ENCODE measurements at regions not wholly inside any gene's neighbourhood (a gene's known extent, or its start where the extent isn't known, plus 50 kb on each side); places are given as distances from the start of the nearest gene placed in this dataset.

DNA sequence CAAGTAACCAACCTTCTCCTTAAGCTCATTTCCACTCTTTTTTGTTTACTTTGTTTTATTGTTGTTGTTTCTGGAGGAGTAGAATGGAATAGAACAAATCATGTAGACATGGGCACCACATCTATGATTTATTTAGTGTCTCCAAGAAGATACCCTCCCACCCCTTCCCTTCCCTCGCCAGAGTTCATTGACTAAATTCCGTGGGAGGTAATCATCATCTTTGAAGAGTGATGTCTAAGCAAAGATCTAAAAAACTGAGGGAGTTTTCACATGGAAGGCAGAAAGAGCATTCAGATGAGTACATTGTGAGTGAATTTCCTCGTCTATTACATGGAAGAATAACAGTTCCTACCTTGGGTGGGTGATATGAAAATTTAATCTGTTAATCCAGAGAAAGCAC is 136.2 kb downstream of the SEC16B start:
- Histone ChIP-seq H3K4me3 (replicated peaks in 1 of 4; ENCODE audit: control extremely low read depth in 1 of 4, insufficient read depth in 1 of 4, low read depth in 3 of 4, low read length in 4 of 4) (no peak overlapping the region), H3K9me3 (ENCODE audit: control insufficient read depth, insufficient read depth, low read depth, low read length) (no peaks in the 10 kb centered on the region), H3K36me3 (ENCODE audit: control insufficient read depth, insufficient read depth, low read length) (no peaks in the 10 kb centered on the region), H3K4me1 (ENCODE audit: control insufficient read depth, extremely low read depth, insufficient read depth, low read length) (no peaks in the 10 kb centered on the region), H2AFZ (ENCODE audit: low read length) (no peak overlapping the region), H4K20me1 (ENCODE audit: control insufficient read depth, extremely low read depth, insufficient read depth, low read length) (no peaks in the 10 kb centered on the region), H3K4me2 (ENCODE audit: extremely low read depth, insufficient read depth, low read length) (no peak overlapping the region), H3K27ac (ENCODE audit: insufficient read depth, low read length) (no peak overlapping the region), H3K9ac (ENCODE audit: insufficient read depth, low read length) (no peak overlapping the region), H3K27me3 (ENCODE audit: control insufficient read depth, insufficient read depth, low read length) (no peaks in the 10 kb centered on the region), H3K79me2 (ENCODE audit: control insufficient read depth, insufficient read depth, low read length) (no peaks in the 10 kb centered on the region)
- TF ChIP-seq EZH2 (IDR thresholded peaks at IDR 0.05; ENCODE audit: low read length, missing control alignments), result no peak
- TF ChIP-seq CTCF (conservative IDR thresholded peaks at IDR 0.05 in 1 of 2, IDR thresholded peaks at IDR 0.05 in 1 of 2; ENCODE audit: low read depth in 1 of 2, low read length in 2 of 2), result no peak
- DNase-seq (ENCODE audit: low read depth in 2 of 2), result no peak

- Histone ChIP-seq H2AFZ (ENCODE audit: low read length) (no peak overlapping the region), H3K27ac (ENCODE audit: insufficient read depth, low read length) (no peak overlapping the region), H3K4me3 (replicated peaks in 1 of 4; ENCODE audit: control extremely low read depth in 1 of 4, insufficient read depth in 1 of 4, low read depth in 3 of 4, low read length in 4 of 4) (no peak overlapping the region), H3K79me2 (ENCODE audit: control insufficient read depth, insufficient read depth, low read length) (no peaks in the 10 kb centered on the region), H3K9ac (ENCODE audit: insufficient read depth, low read length) (no peak overlapping the region), H3K4me1 (ENCODE audit: control insufficient read depth, extremely low read depth, insufficient read depth, low read length) (no peaks in the 10 kb centered on the region), H3K27me3 (ENCODE audit: control insufficient read depth, insufficient read depth, low read length) (peaks cover 2% of the 10 kb centered on the region), H4K20me1 (ENCODE audit: control insufficient read depth, extremely low read depth, insufficient read depth, low read length) (no peaks in the 10 kb centered on the region), H3K36me3 (ENCODE audit: control insufficient read depth, insufficient read depth, low read length) (no peaks in the 10 kb centered on the region), H3K4me2 (ENCODE audit: extremely low read depth, insufficient read depth, low read length) (no peak overlapping the region), H3K9me3 (ENCODE audit: control insufficient read depth, insufficient read depth, low read depth, low read length) (no peaks in the 10 kb centered on the region)
- no peak for DNase-seq (ENCODE audit: low read depth in 2 of 2)
- TF ChIP-seq EZH2 (IDR thresholded peaks at IDR 0.05; ENCODE audit: low read length, missing control alignments), result no peak
- no peak for TF ChIP-seq CTCF (conservative IDR thresholded peaks at IDR 0.05 in 1 of 2, IDR thresholded peaks at IDR 0.05 in 1 of 2; ENCODE audit: low read depth in 1 of 2, low read length in 2 of 2)
Observed at GRCh38 chr1:177830531-177831135, 139.2 kb downstream of the SEC16B start.

DNA sequence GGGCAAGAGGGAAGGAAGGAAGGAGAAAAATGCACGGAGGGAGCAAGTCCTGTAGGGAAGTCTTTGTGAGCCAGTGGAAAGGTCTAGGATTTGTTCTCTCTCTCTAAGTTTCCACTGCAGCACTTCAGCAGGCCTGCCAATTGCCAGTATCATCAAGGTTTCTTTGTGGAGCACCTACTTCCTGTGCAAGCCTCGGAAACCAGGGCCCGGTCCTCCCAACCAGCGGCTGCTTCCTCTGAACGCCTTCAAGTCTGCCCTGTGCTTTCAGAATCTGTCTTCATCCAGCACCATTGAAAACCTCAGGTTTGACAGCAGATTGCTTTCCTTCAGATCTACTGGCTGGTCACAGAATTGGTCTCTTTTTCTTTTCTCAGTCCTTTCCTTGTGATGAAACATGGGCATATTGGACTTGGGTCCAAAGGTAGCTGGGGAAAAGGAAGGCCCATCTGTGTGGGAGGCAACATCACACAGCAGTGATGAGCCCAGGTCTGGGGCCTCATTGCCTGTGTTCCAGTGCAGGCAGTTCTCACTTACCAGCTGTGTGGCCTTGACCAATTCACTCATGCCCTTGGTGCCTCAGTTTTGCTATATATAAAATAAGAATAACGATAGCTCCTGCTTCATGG is 144.5 kb downstream of the SEC16B start:
- Histone ChIP-seq H3K27me3 (ENCODE audit: control insufficient read depth, insufficient read depth, low read length) (peaks cover 11% of the 10 kb centered on the region), H2AFZ (ENCODE audit: low read length) (no peak overlapping the region), H4K20me1 (ENCODE audit: control insufficient read depth, extremely low read depth, insufficient read depth, low read length) (no peaks in the 10 kb centered on the region), H3K4me1 (ENCODE audit: control insufficient read depth, extremely low read depth, insufficient read depth, low read length) (no peaks in the 10 kb centered on the region), H3K4me3 (replicated peaks in 1 of 4; ENCODE audit: control extremely low read depth in 1 of 4, insufficient read depth in 1 of 4, low read depth in 3 of 4, low read length in 4 of 4) (no peak overlapping the region), H3K79me2 (ENCODE audit: control insufficient read depth, insufficient read depth, low read length) (no peaks in the 10 kb centered on the region), H3K4me2 (ENCODE audit: extremely low read depth, insufficient read depth, low read length) (no peak overlapping the region), H3K27ac (ENCODE audit: insufficient read depth, low read length) (no peak overlapping the region), H3K36me3 (ENCODE audit: control insufficient read depth, insufficient read depth, low read length) (no peaks in the 10 kb centered on the region), H3K9me3 (ENCODE audit: control insufficient read depth, insufficient read depth, low read depth, low read length) (no peaks in the 10 kb centered on the region), H3K9ac (ENCODE audit: insufficient read depth, low read length) (no peak overlapping the region)
- no peak for DNase-seq (ENCODE audit: low read depth in 2 of 2)
- TF ChIP-seq CTCF (conservative IDR thresholded peaks at IDR 0.05 in 1 of 2, IDR thresholded peaks at IDR 0.05 in 1 of 2; ENCODE audit: low read depth in 1 of 2, low read length in 2 of 2) (no peak), EZH2 (IDR thresholded peaks at IDR 0.05; ENCODE audit: low read length, missing control alignments) (no peak)
